A673 (cell line): ENCODE measurements at regions not wholly inside any gene's neighbourhood (a gene's known extent, or its start where the extent isn't known, plus 50 kb on each side); places are given as distances from the start of the nearest gene placed in this dataset.

Source experiments
- EZH2 ChIP-seq: fragments of 200-600 bp; sonication (generic); IDR thresholded peaks from 2 replicates; pipeline ENCODE4 v1.6.1; 2017; ENCODE audit warnings: borderline replicate concordance, low read depth, mild to moderate bottlenecking, mixed read lengths, antibody characterized with exemption, low read length; ENCODE audit not compliant: poor library complexity, severe bottlenecking
- TF ChIP-seq, protein P1 (sequence below): fragments of 300-800, 200-600 bp; sonication (generic); conservative IDR thresholded peaks from 2 replicates; pipeline ENCODE4 v1.5.1; 2017; ENCODE audit warnings: low read depth, mild to moderate bottlenecking, antibody characterized with exemption, low read length, moderate library complexity, mixed read lengths

DNA sequence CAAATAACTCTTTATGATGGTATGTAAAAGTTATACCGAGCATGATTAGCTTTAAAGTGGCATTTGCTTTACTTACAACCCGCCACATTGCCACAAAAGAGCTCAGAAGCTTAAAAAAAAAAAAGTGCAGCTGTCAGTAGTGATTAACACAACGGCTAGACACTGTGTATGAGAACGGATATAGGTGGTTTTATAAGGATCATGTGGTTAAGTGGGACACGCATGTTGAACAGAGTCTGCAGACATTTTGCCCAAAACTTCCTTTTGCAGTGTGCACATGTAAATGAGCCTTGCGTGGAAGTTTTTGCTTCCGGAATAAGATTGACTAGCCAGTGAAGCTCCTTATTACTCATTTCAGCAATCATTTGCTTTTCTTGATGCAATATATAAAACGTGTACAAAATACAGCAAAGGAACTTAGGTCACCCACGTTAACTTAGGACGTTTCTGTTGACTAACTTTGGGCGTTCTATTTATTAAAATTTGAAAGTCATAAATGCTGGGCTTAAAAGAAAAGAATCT, 58.7 kb upstream of the RGS1 start:
- TF ChIP-seq, protein P1, sequence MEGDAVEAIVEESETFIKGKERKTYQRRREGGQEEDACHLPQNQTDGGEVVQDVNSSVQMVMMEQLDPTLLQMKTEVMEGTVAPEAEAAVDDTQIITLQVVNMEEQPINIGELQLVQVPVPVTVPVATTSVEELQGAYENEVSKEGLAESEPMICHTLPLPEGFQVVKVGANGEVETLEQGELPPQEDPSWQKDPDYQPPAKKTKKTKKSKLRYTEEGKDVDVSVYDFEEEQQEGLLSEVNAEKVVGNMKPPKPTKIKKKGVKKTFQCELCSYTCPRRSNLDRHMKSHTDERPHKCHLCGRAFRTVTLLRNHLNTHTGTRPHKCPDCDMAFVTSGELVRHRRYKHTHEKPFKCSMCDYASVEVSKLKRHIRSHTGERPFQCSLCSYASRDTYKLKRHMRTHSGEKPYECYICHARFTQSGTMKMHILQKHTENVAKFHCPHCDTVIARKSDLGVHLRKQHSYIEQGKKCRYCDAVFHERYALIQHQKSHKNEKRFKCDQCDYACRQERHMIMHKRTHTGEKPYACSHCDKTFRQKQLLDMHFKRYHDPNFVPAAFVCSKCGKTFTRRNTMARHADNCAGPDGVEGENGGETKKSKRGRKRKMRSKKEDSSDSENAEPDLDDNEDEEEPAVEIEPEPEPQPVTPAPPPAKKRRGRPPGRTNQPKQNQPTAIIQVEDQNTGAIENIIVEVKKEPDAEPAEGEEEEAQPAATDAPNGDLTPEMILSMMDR, result no peak
- TF ChIP-seq EZH2, result no peak
